ENCODE measurements at regions not wholly inside any gene's neighbourhood (a gene's known extent, or its start where the extent isn't known, plus 50 kb on each side); places are given as distances from the start of the nearest gene placed in this dataset.

DNA sequence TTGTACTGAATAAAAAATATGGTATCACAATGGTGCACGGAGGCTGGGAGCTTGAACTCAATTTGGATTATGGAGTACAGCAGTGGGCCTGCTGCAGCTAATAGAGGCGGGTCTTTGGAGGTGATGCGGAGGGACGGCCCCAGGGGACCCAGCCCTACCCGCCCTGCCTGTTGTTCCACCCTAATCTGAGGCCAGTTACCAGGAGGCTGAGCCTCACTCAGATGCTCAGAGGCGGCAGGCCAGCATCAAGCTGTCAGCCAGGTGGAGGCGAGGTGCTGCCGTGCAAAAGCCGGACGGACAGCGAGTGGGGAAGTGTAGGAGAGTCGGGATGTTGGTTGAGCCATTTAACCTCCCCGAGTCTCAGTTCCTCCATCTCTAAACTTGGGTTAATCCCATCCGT is 218.5 kb upstream of the RGMA start:
- ChIA-PET POLR2A (no interaction called here), RAD21 (ENCODE audit: low non-redundant PET in 1 of 2, low total read pairs in 2 of 2, uncharacterized antibody in 2 of 2, unreplicated experiment in 2 of 2) (no interaction called here), CTCF (no interaction called here)
- ATAC-seq (no peak), DNase-seq (ENCODE audit: low read depth, low spot score) (no peak)
- intact Hi-C loops (cut with micrococcal nuclease) = no loop called here
- no peak overlapping the region for H2AFZ ChIP-seq (ENCODE audit: low read depth, low read length, poor library complexity, severe bottlenecking)
- TF ChIP-seq, protein P1, sequence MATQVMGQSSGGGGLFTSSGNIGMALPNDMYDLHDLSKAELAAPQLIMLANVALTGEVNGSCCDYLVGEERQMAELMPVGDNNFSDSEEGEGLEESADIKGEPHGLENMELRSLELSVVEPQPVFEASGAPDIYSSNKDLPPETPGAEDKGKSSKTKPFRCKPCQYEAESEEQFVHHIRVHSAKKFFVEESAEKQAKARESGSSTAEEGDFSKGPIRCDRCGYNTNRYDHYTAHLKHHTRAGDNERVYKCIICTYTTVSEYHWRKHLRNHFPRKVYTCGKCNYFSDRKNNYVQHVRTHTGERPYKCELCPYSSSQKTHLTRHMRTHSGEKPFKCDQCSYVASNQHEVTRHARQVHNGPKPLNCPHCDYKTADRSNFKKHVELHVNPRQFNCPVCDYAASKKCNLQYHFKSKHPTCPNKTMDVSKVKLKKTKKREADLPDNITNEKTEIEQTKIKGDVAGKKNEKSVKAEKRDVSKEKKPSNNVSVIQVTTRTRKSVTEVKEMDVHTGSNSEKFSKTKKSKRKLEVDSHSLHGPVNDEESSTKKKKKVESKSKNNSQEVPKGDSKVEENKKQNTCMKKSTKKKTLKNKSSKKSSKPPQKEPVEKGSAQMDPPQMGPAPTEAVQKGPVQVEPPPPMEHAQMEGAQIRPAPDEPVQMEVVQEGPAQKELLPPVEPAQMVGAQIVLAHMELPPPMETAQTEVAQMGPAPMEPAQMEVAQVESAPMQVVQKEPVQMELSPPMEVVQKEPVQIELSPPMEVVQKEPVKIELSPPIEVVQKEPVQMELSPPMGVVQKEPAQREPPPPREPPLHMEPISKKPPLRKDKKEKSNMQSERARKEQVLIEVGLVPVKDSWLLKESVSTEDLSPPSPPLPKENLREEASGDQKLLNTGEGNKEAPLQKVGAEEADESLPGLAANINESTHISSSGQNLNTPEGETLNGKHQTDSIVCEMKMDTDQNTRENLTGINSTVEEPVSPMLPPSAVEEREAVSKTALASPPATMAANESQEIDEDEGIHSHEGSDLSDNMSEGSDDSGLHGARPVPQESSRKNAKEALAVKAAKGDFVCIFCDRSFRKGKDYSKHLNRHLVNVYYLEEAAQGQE (IDR thresholded peaks at IDR 0.05; ENCODE audit: low read depth) = no peak
- no peak for TF ChIP-seq POLR2A (IDR thresholded peaks at IDR 0.05; ENCODE audit: borderline replicate concordance, extremely low read depth, insufficient read depth, insufficient read length)
- TF ChIP-seq ELF1 (IDR thresholded peaks at IDR 0.05; ENCODE audit: borderline replicate concordance, low read depth) = no peak
- no peak overlapping the region for H3K27ac ChIP-seq (ENCODE audit: low read depth, low read length)
- no peaks in the 10 kb centered on the region for H3K9me2 ChIP-seq (ENCODE audit: insufficient read depth)
- no peak overlapping the region for H3K9ac ChIP-seq (ENCODE audit: low read length)
- no peaks in the 10 kb centered on the region for H3K9me3 ChIP-seq (ENCODE audit: control insufficient read depth in 1 of 2, insufficient read depth in 1 of 2, low read depth in 1 of 2, low read length in 2 of 2)
- BruUV-seq (replicated peaks) = no TSS peak
- no peak overlapping the region for H3K4me3 ChIP-seq (replicated peaks in 1 of 2; ENCODE audit: low read depth in 1 of 2, low read length in 2 of 2)
- no peaks in the 10 kb centered on the region for H3K79me2 ChIP-seq (ENCODE audit: insufficient read depth, low read length)
- H3K4me2 ChIP-seq (ENCODE audit: low read length) = no peak overlapping the region
- H3K4me1 ChIP-seq (ENCODE audit: control insufficient read depth in 1 of 2, insufficient read depth in 2 of 2, low read length in 2 of 2) = no peaks in the 10 kb centered on the region
- no peaks in the 10 kb centered on the region for H3K27me3 ChIP-seq (ENCODE audit: insufficient read depth, low read length)
- H4K20me1 ChIP-seq (ENCODE audit: insufficient read depth) = no peaks in the 10 kb centered on the region
- no peaks in the 10 kb centered on the region for H3K36me3 ChIP-seq (ENCODE audit: control insufficient read depth in 1 of 2, insufficient read depth in 2 of 2, low read length in 2 of 2)

DNA sequence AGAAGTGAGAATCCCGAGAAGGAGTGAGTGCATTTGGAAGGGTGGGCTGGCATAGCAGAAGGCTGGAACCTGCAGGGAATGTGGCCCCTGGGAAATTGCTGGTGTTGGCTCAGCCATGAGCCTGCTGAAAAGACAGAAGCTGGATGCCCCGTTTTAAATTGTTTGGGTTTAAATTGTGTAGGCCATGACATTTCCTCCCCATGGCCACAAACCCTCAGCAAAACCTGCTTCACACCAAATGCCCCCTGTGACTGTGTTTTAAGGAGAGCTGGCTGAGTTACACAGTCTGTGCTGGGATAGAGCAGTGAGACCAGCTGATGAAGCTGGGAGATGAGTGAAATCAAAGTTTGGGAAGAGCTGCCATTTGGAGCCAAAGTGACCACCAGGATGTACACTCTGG is 216.3 kb upstream of the RGMA start:
- no peaks in the 10 kb centered on the region for H3K36me3 ChIP-seq (ENCODE audit: control insufficient read depth in 1 of 2, insufficient read depth in 2 of 2, low read length in 2 of 2)
- H3K4me2 ChIP-seq (ENCODE audit: low read length) = no peak overlapping the region
- POLR2A ChIA-PET = no interaction called here
- CTCF ChIA-PET = no interaction called here
- ATAC-seq (no peak), DNase-seq (ENCODE audit: low read depth, low spot score) (no peak)
- RAD21 ChIA-PET (ENCODE audit: low non-redundant PET in 1 of 2, low total read pairs in 2 of 2, uncharacterized antibody in 2 of 2, unreplicated experiment in 2 of 2) = no interaction called here
- no peak overlapping the region for H3K9ac ChIP-seq (ENCODE audit: low read length)
- BruUV-seq (replicated peaks) = no TSS peak
- no peaks in the 10 kb centered on the region for H3K4me1 ChIP-seq (ENCODE audit: control insufficient read depth in 1 of 2, insufficient read depth in 2 of 2, low read length in 2 of 2)
- no peaks in the 10 kb centered on the region for H3K9me3 ChIP-seq (ENCODE audit: control insufficient read depth in 1 of 2, insufficient read depth in 1 of 2, low read depth in 1 of 2, low read length in 2 of 2)
- no peaks in the 10 kb centered on the region for H4K20me1 ChIP-seq (ENCODE audit: insufficient read depth)
- 0 out of 2 replicates have a peak, but pooled peaks cover 8% of the 10 kb centered on the region for H3K27me3 ChIP-seq (ENCODE audit: insufficient read depth, low read length)
- no peaks in the 10 kb centered on the region for H3K79me2 ChIP-seq (ENCODE audit: insufficient read depth, low read length)
- H3K27ac ChIP-seq (ENCODE audit: low read depth, low read length) = no peak overlapping the region
- intact Hi-C loops (cut with micrococcal nuclease) = no loop called here
- no peaks in the 10 kb centered on the region for H3K9me2 ChIP-seq (ENCODE audit: insufficient read depth)
- TF ChIP-seq ZNF274 (IDR thresholded peaks at IDR 0.05; ENCODE audit: low read depth, low read length) (no peak), YY1 (IDR thresholded peaks at IDR 0.05; ENCODE audit: extremely low read depth, insufficient replicate concordance, low read depth, low read length) (no peak)
- TF ChIP-seq, protein P2, sequence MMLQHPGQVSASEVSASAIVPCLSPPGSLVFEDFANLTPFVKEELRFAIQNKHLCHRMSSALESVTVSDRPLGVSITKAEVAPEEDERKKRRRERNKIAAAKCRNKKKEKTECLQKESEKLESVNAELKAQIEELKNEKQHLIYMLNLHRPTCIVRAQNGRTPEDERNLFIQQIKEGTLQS (IDR thresholded peaks at IDR 0.05) = no peak
- H3K4me3 ChIP-seq (replicated peaks in 1 of 2; ENCODE audit: low read depth in 1 of 2, low read length in 2 of 2) = no peak overlapping the region
- H2AFZ ChIP-seq (ENCODE audit: low read depth, low read length, poor library complexity, severe bottlenecking) = no peak overlapping the region
